Uterus (tissue), 2 donors: ENCODE measurements at regions not wholly inside any gene's neighbourhood (a gene's known extent, or its start where the extent isn't known, plus 50 kb on each side); places are given as distances from the start of the nearest gene placed in this dataset.

Source experiments
- CTCF ChIP-seq, 4 experiments: fragments of 200-600 bp in 2 of 4; fragments of 450-650 bp in 2 of 4; sonication (generic) in 2 of 4; IDR thresholded peaks; one replicate each; pipeline ENCODE4 v1.5.1; 2016 to 2019; ENCODE audit warnings: antibody characterized with exemption in 4 of 4, mild to moderate bottlenecking in 2 of 4, moderate library complexity in 1 of 4
- POLR2A ChIP-seq, 2 donors: fragments of 450-650 bp; IDR thresholded peaks; one replicate each; pipeline ENCODE4 v1.6.1; 2016; ENCODE audit warnings: antibody characterized with exemption in 2 of 2, mild to moderate bottlenecking in 1 of 2, moderate library complexity in 1 of 2

- TF ChIP-seq CTCF (IDR thresholded peaks at IDR 0.05) (no peak), POLR2A (IDR thresholded peaks at IDR 0.05) (no peak)
Measured at GRCh38 chr12:84741031-84741430, 171.6 kb downstream of the SLC6A15 start.
